A673 (cell line): ENCODE measurements at regions not wholly inside any gene's neighbourhood (a gene's known extent, or its start where the extent isn't known, plus 50 kb on each side); places are given as distances from the start of the nearest gene placed in this dataset.
A peak's percentile ranks its signal among the peaks of the same experiment; 100 is the strongest.

ENCODE experiments used
- BruUV-seq: library from RNA; stranded (reverse); fragments of 400-500 nt; replicated peaks from 2 replicates; lab custom pipeline; 2021; lab: Mats Ljungman, UMichigan
- CTCF ChIA-PET: fragments of 300-600 bp; sonication (Branson Sonifier 250); formaldehyde crosslinking; loops from one replicate; lab custom pipeline; 2022; ENCODE audit warnings: antibody characterized with exemption; lab: Charles Lee
- POLR2A ChIA-PET: fragments of 300-600 bp; sonication (Branson Sonifier 250); formaldehyde crosslinking; loops from one replicate; lab custom pipeline; 2022; ENCODE audit warnings: antibody characterized with exemption; ENCODE audit not compliant: low non-redundant PET; lab: Charles Lee
- DNase-seq: peaks from one replicate; pipeline ENCODE4 v3.0.0-alpha.2; 2015; ENCODE audit warnings: low spot score
- H3K27ac ChIP-seq: fragments of 200-600 bp; sonication (generic); 2 replicates; pipeline ENCODE4 v1.5.1; 2016; ENCODE audit warnings: mixed run types, low read depth, mild to moderate bottlenecking, mixed read lengths, antibody characterized with exemption, low read length; ENCODE audit not compliant: poor library complexity, severe bottlenecking
- H3K27me3 ChIP-seq: fragments of 200-600 bp; sonication (generic); replicated peaks from 2 replicates; pipeline ENCODE4 v1.6.1; 2017; ENCODE audit warnings: mixed run types, low read depth, mild to moderate bottlenecking, mixed read lengths, antibody characterized with exemption, low read length; ENCODE audit not compliant: insufficient read depth, poor library complexity
- H3K36me3 ChIP-seq: fragments of 200-600 bp; sonication (generic); 2 replicates; pipeline ENCODE4 v1.6.1; 2016; ENCODE audit warnings: mixed run types, mild to moderate bottlenecking, mixed read lengths, antibody characterized with exemption, low read length; ENCODE audit not compliant: insufficient read depth, poor library complexity, severe bottlenecking
- H3K4me1 ChIP-seq: fragments of 200-600 bp; sonication (generic); 2 replicates; pipeline ENCODE4 v1.6.1; 2017; ENCODE audit warnings: mixed run types, mild to moderate bottlenecking, mixed read lengths, antibody characterized with exemption, low read length; ENCODE audit not compliant: insufficient read depth, poor library complexity, severe bottlenecking
- H3K4me3 ChIP-seq: fragments of 200-600 bp; sonication (generic); 2 replicates; pipeline ENCODE4 v1.5.1; 2016; ENCODE audit warnings: low read depth, mixed run types, mild to moderate bottlenecking, mixed read lengths, low read length; ENCODE audit not compliant: poor library complexity, severe bottlenecking
- H3K9me3 ChIP-seq: fragments of 200-600 bp; sonication (generic); 2 replicates; pipeline ENCODE4 v1.6.1; 2016; ENCODE audit warnings: mixed run types, low read depth, mild to moderate bottlenecking, mixed read lengths, antibody characterized with exemption, low read length; ENCODE audit not compliant: poor library complexity, severe bottlenecking
- EZH2 ChIP-seq: fragments of 200-600 bp; sonication (generic); IDR thresholded peaks from 2 replicates; pipeline ENCODE4 v1.6.1; 2017; ENCODE audit warnings: borderline replicate concordance, low read depth, mild to moderate bottlenecking, mixed read lengths, antibody characterized with exemption, low read length; ENCODE audit not compliant: poor library complexity, severe bottlenecking
- intact Hi-C: fragments of 100-400 bp; cut with micrococcal nuclease; formaldehyde crosslinking; loops from one replicate; pipeline ENCODE4 v1.10.0; 2022; ENCODE audit not compliant: unreplicated experiment
- TF ChIP-seq, protein P1 (sequence below): fragments of 300-800, 200-600 bp; sonication (generic); conservative IDR thresholded peaks from 2 replicates; pipeline ENCODE4 v1.5.1; 2017; ENCODE audit warnings: low read depth, mild to moderate bottlenecking, antibody characterized with exemption, low read length, moderate library complexity, mixed read lengths

DNA sequence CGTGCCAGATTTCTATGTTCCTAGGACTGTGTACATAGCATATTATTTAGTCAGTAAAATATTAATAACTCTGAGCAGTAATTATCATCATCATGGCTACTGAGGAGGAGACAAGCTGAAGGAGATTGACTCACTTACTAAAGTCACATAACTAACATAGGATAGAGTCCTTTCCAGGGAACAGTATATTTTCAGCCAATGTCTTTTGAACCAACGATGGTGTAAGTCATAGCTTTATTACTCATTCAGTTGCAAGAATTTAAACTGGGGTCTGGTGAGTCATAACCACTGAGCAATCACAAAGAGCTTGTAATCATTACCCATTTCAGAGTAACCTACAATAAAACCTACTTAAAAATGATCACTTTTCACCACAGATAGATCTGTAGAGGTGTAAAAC, 1564.8 kb upstream of the TENM4 start:
- Histone ChIP-seq H3K27ac (no peak overlapping the region), H3K27me3 (no peaks in the 10 kb centered on the region), H3K36me3 (no peaks in the 10 kb centered on the region), H3K4me1 (peaks cover 10% of the 10 kb centered on the region), H3K4me3 (no peak overlapping the region), H3K9me3 (no peaks in the 10 kb centered on the region)
- TF ChIP-seq, protein P1, sequence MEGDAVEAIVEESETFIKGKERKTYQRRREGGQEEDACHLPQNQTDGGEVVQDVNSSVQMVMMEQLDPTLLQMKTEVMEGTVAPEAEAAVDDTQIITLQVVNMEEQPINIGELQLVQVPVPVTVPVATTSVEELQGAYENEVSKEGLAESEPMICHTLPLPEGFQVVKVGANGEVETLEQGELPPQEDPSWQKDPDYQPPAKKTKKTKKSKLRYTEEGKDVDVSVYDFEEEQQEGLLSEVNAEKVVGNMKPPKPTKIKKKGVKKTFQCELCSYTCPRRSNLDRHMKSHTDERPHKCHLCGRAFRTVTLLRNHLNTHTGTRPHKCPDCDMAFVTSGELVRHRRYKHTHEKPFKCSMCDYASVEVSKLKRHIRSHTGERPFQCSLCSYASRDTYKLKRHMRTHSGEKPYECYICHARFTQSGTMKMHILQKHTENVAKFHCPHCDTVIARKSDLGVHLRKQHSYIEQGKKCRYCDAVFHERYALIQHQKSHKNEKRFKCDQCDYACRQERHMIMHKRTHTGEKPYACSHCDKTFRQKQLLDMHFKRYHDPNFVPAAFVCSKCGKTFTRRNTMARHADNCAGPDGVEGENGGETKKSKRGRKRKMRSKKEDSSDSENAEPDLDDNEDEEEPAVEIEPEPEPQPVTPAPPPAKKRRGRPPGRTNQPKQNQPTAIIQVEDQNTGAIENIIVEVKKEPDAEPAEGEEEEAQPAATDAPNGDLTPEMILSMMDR = no peak
- TF ChIP-seq EZH2 = no peak
- CTCF ChIA-PET = no interaction called here
- no TSS peak for BruUV-seq
- intact Hi-C loops = loop anchor here (5.0 to 10.0 kb wide), 5 partner anchors 232 to 1298 kb away; no protein-coding TSS in a partner anchor
- peak; percentile 66 for DNase-seq
- POLR2A ChIA-PET = no interaction called here

DNA sequence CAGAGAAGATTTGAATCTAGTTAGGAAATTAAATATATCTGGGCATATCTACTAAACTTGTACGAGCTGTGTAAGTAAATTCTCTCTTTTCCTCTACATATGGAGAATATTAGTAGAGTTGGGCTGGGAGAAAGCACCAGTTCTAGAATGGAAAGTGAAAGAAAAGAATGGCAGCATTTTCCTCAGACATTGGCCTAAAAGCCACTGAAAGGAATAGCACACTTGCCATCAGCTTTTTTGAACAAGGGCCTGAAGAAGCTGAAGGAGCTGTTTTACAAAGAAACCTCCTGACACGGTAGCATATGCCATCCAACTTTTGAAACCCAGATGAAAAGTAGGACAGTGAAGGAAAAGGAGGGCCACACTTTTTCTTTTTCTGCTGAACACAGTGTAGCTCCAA, 1563.7 kb upstream of the TENM4 start:
- no peak for DNase-seq
- Histone ChIP-seq H3K4me3 (no peak overlapping the region), H3K9me3 (no peaks in the 10 kb centered on the region), H3K27ac (no peak overlapping the region), H3K27me3 (no peaks in the 10 kb centered on the region), H3K4me1 (peaks cover 10% of the 10 kb centered on the region), H3K36me3 (no peaks in the 10 kb centered on the region)
- ChIA-PET POLR2A (no interaction called here), CTCF (no interaction called here)
- no TSS peak for BruUV-seq
- intact Hi-C loops = loop anchor here (10.0 kb wide), 3 partner anchors 280 to 840 kb away; no protein-coding TSS in a partner anchor
- TF ChIP-seq, protein P1 = no peak
- TF ChIP-seq EZH2 = no peak

DNA sequence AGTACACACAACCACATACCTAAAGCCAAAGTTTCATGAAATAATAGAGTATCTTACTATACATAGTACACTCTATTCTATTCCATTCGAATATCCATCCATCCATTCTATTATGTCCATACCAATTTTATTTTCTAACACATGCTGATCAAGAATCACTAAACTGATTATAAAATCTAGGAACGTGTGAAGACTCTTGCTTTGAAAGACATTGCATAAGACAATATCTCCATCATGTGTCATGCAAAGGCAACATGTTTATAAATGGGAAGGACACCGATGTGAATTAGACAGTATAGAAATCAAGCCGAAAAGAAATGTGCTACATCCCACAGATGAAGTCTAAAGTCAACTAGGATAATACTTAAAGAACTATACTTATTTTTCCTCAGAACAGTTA, 1561.5 kb upstream of the TENM4 start:
- no peak overlapping the region for H3K27ac ChIP-seq
- peaks cover 10% of the 10 kb centered on the region for H3K4me1 ChIP-seq
- DNase-seq = no peak
- H3K4me3 ChIP-seq = no peak overlapping the region
- ChIA-PET POLR2A (no interaction called here), CTCF (no interaction called here)
- TF ChIP-seq EZH2 = no peak
- TF ChIP-seq, protein P1 = 0 out of 2 replicates have a peak, but pooled peaks have one; percentile 34
- no peaks in the 10 kb centered on the region for H3K36me3 ChIP-seq
- BruUV-seq = no TSS peak
- H3K9me3 ChIP-seq = no peaks in the 10 kb centered on the region
- intact Hi-C loops = loop anchor here (10.0 kb wide), 3 partner anchors 278 to 838 kb away; no protein-coding TSS in a partner anchor
- no peaks in the 10 kb centered on the region for H3K27me3 ChIP-seq
